ENCODE measurements at regions not wholly inside any gene's neighbourhood (a gene's known extent, or its start where the extent isn't known, plus 50 kb on each side); places are given as distances from the start of the nearest gene placed in this dataset.

DNA sequence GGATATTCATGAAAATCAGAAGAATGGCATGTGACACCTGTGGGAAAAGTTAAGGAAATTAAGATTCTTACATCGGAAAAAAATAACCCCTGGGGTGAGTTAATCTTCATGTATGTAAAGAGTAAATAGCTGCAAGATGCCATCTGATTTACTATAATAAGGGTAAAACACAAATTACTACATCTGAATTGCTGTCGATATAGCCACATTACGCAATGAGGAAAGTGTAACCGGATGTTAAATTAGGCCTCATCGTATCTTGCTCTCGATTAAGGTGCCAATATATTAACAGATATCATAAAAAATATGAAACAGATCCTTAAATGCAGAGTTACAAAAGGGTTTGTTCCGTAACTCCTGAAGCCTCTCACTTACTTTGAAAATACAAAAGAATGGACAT is 87.4 kb upstream of the ID4 start:
- no peaks in the 10 kb centered on the region for H3K9me3 ChIP-seq (ENCODE audit: insufficient read depth, low read depth)
- no peaks in the 10 kb centered on the region for H3K9me2 ChIP-seq (ENCODE audit: insufficient read depth)
- no peak for TF ChIP-seq EZH2 (IDR thresholded peaks at IDR 0.05; ENCODE audit: low read depth)
- TF ChIP-seq, protein P1, sequence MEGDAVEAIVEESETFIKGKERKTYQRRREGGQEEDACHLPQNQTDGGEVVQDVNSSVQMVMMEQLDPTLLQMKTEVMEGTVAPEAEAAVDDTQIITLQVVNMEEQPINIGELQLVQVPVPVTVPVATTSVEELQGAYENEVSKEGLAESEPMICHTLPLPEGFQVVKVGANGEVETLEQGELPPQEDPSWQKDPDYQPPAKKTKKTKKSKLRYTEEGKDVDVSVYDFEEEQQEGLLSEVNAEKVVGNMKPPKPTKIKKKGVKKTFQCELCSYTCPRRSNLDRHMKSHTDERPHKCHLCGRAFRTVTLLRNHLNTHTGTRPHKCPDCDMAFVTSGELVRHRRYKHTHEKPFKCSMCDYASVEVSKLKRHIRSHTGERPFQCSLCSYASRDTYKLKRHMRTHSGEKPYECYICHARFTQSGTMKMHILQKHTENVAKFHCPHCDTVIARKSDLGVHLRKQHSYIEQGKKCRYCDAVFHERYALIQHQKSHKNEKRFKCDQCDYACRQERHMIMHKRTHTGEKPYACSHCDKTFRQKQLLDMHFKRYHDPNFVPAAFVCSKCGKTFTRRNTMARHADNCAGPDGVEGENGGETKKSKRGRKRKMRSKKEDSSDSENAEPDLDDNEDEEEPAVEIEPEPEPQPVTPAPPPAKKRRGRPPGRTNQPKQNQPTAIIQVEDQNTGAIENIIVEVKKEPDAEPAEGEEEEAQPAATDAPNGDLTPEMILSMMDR (conservative IDR thresholded peaks at IDR 0.05) = no peak
- POLR2A ChIA-PET (ENCODE audit: unreplicated experiment) = no interaction called here
- no peaks in the 10 kb centered on the region; the same call in 1 of the 2 replicates for H3K4me1 ChIP-seq (replicated peaks; ENCODE audit: insufficient read depth)
- H3K4me2 ChIP-seq = no peak overlapping the region
- no peaks in the 10 kb centered on the region for H4K20me1 ChIP-seq (ENCODE audit: insufficient read depth)
- BruUV-seq (replicated peaks) = no TSS peak
- no peaks in the 10 kb centered on the region for H3K36me3 ChIP-seq (ENCODE audit: low read depth)
- no peak for DNase-seq
- no peak overlapping the region for H3K27ac ChIP-seq
- H3F3A ChIP-seq (ENCODE audit: insufficient read depth, low read depth) = no peaks in the 10 kb centered on the region
- H3K4me3 ChIP-seq = no peak overlapping the region
- no peaks in the 10 kb centered on the region for H3K79me2 ChIP-seq (ENCODE audit: low read depth)
- no peak overlapping the region for H2AFZ ChIP-seq
- no peaks in the 10 kb centered on the region for H3K27me3 ChIP-seq (ENCODE audit: insufficient read depth, low read depth)
- intact Hi-C loops (cut with micrococcal nuclease; ENCODE audit: unreplicated experiment) = no loop called here
- CTCF ChIA-PET = no interaction called here

DNA sequence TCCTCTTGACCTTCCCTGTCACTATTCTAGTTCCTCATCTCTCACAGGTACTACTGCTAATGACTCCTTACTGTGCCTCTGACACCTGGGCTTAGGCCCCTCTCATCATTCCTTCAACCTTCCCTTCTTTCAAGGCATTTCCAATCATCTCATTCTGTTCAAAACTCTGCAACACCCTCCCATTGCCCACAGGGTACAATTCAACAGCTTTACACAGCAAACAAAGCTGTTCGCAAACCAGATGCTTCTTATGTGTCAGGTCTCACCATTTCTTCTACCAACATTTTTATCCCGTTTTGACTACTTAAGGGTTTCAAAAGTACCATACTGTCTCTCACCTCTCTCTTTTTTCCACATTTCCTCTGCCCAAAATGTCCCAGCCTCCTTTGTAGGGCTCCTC is 84.4 kb upstream of the ID4 start:
- no peaks in the 10 kb centered on the region for H3F3A ChIP-seq (ENCODE audit: insufficient read depth, low read depth)
- H3K27ac ChIP-seq = no peak overlapping the region
- ChIA-PET POLR2A (ENCODE audit: unreplicated experiment) (interaction anchor here (0.7 kb wide), 1 partner anchor 20 kb away, joined by 3 read pairs; no protein-coding TSS in a partner anchor), CTCF (no interaction called here)
- no peaks in the 10 kb centered on the region for H3K79me2 ChIP-seq (ENCODE audit: low read depth)
- DNase-seq = no peak
- no peaks in the 10 kb centered on the region for H3K9me2 ChIP-seq (ENCODE audit: insufficient read depth)
- H3K4me1 ChIP-seq (replicated peaks; ENCODE audit: insufficient read depth) = no peaks in the 10 kb centered on the region; the same call in none of the 2 replicates
- H3K27me3 ChIP-seq (ENCODE audit: insufficient read depth, low read depth) = no peaks in the 10 kb centered on the region
- no peak overlapping the region for H2AFZ ChIP-seq
- TF ChIP-seq, protein P1 (conservative IDR thresholded peaks at IDR 0.05) = no peak
- no peak for TF ChIP-seq EZH2 (IDR thresholded peaks at IDR 0.05; ENCODE audit: low read depth)
- no TSS peak for BruUV-seq (replicated peaks)
- no peaks in the 10 kb centered on the region for H4K20me1 ChIP-seq (ENCODE audit: insufficient read depth)
- no peak overlapping the region for H3K4me3 ChIP-seq
- no peaks in the 10 kb centered on the region for H3K9me3 ChIP-seq (ENCODE audit: insufficient read depth, low read depth)
- no peak overlapping the region for H3K4me2 ChIP-seq
- H3K36me3 ChIP-seq (ENCODE audit: low read depth) = no peaks in the 10 kb centered on the region
- intact Hi-C loops (cut with micrococcal nuclease; ENCODE audit: unreplicated experiment) = no loop called here

DNA sequence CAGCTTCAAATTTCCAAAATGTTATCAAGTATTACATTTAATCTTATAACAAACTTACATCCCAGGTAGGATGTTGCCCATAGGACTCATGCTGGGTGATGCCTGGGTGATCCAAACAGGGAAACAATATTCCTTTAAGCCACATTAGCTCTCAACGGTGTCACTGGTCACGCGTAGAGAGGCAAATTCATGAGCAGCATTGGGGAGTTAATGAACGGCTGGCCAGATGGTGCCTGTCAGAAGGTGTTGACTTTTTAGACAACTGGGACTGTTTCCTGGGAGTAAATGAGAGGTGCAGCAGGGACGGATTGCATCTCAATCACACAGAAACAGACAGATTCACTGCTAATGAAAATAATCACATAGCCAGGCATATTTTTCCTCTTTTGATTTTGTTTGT is 83.3 kb upstream of the ID4 start:
- no peak overlapping the region for H3K27ac ChIP-seq
- intact Hi-C loops (cut with micrococcal nuclease; ENCODE audit: unreplicated experiment) = no loop called here
- no peak overlapping the region for H3K4me2 ChIP-seq
- peaks cover 3% of the 10 kb centered on the region for H3K4me1 ChIP-seq (replicated peaks; ENCODE audit: insufficient read depth)
- CTCF ChIA-PET = no interaction called here
- no peaks in the 10 kb centered on the region for H3K9me3 ChIP-seq (ENCODE audit: insufficient read depth, low read depth)
- H3K4me3 ChIP-seq = no peak overlapping the region
- no peaks in the 10 kb centered on the region for H3K79me2 ChIP-seq (ENCODE audit: low read depth)
- no peaks in the 10 kb centered on the region for H3K9me2 ChIP-seq (ENCODE audit: insufficient read depth)
- H3K36me3 ChIP-seq (ENCODE audit: low read depth) = no peaks in the 10 kb centered on the region
- no peak overlapping the region for H2AFZ ChIP-seq
- no peak for TF ChIP-seq EZH2 (IDR thresholded peaks at IDR 0.05; ENCODE audit: low read depth)
- TF ChIP-seq, protein P1 (conservative IDR thresholded peaks at IDR 0.05) = no peak
- POLR2A ChIA-PET (ENCODE audit: unreplicated experiment) = no interaction called here
- no peaks in the 10 kb centered on the region for H3K27me3 ChIP-seq (ENCODE audit: insufficient read depth, low read depth)
- no peaks in the 10 kb centered on the region for H4K20me1 ChIP-seq (ENCODE audit: insufficient read depth)
- H3F3A ChIP-seq (ENCODE audit: insufficient read depth, low read depth) = no peaks in the 10 kb centered on the region
- BruUV-seq (replicated peaks) = no TSS peak
- no peak for DNase-seq

Measured in PC-9 (cell line).